ENCODE measurements at regions not wholly inside any gene's neighbourhood (a gene's known extent, or its start where the extent isn't known, plus 50 kb on each side); places are given as distances from the start of the nearest gene placed in this dataset.

DNA sequence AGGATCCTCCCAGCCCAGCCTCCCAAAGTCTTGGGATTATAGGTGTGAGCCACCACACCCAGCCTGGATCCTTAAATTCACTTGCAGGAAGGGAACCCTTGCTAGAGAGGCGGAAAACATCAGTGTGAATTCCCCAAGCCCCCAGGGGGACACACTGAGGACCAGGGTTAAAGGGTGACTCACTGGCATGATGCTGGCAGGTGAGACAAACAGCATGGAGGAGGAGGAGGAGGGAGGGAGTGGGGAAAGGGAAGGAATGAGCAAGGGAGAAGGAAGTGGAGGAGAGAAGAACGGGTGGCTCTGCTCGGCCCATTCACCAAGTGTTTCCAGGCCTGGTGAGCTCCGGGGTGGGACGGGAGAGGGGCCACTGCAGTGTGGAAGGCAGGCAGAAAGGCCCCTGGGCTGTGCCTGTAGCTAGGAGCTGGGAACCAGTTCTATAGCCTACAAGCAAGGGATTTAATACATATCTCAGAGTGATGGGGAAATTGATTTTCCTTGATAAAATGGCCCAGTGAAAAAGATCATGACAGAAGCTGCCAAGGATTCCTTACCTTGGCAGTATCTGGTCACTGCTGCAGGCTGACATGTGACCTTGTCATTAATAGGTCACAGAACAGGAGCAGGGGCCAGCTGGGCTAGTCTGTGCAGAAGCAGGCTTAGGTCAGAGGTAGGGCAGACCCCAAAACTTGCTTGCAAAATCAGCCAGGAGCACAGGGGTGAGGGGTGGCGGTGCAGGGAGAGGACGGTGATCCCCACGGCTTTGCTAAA lies 370.2 kb downstream of the SHANK2 start:
- TF ChIP-seq, protein P1, sequence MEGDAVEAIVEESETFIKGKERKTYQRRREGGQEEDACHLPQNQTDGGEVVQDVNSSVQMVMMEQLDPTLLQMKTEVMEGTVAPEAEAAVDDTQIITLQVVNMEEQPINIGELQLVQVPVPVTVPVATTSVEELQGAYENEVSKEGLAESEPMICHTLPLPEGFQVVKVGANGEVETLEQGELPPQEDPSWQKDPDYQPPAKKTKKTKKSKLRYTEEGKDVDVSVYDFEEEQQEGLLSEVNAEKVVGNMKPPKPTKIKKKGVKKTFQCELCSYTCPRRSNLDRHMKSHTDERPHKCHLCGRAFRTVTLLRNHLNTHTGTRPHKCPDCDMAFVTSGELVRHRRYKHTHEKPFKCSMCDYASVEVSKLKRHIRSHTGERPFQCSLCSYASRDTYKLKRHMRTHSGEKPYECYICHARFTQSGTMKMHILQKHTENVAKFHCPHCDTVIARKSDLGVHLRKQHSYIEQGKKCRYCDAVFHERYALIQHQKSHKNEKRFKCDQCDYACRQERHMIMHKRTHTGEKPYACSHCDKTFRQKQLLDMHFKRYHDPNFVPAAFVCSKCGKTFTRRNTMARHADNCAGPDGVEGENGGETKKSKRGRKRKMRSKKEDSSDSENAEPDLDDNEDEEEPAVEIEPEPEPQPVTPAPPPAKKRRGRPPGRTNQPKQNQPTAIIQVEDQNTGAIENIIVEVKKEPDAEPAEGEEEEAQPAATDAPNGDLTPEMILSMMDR (IDR thresholded peaks at IDR 0.05; ENCODE audit: insufficient read depth, low read length, poor library complexity, severe bottlenecking) = no peak
- no peak for TF ChIP-seq EZH2phosphoT487 (conservative IDR thresholded peaks at IDR 0.05; ENCODE audit: low read length)
